ENCODE measurements at regions not wholly inside any gene's neighbourhood (a gene's known extent, or its start where the extent isn't known, plus 50 kb on each side); places are given as distances from the start of the nearest gene placed in this dataset.

- DNase-seq (ENCODE audit: low read depth, low spot score) = no peak
These were observed 1288.3 kb downstream of the NSUN3 start for GRCh38 chr3:95351158-95351557.

- no peak for DNase-seq (ENCODE audit: low read depth, low spot score)
These were observed 1289.6 kb downstream of the NSUN3 start for GRCh38 chr3:95352471-95352870.

- no peak for DNase-seq (ENCODE audit: low read depth, low spot score)
These were observed 1291.6 kb downstream of the NSUN3 start for GRCh38 chr3:95354489-95354888.

- no peak for DNase-seq (ENCODE audit: low read depth, low spot score)
These were observed 1294.1 kb downstream of the NSUN3 start for GRCh38 chr3:95356764-95357501.

GRCh38 chr3:95387242-95388021 is 1324.6 kb downstream of the NSUN3 start:
- no peak for DNase-seq (ENCODE audit: low read depth, low spot score)

- no peak for DNase-seq (ENCODE audit: low read depth, low spot score)
These were observed 1327.0 kb downstream of the NSUN3 start for GRCh38 chr3:95389725-95390313.

GRCh38 chr3:95394286-95394685 is 1331.4 kb downstream of the NSUN3 start:
- DNase-seq (ENCODE audit: low read depth, low spot score) = no peak

- no peak for DNase-seq (ENCODE audit: low read depth, low spot score)
These were observed 1336.7 kb downstream of the NSUN3 start for GRCh38 chr3:95399585-95399984.

GRCh38 chr3:95401693-95402092 is 1338.8 kb downstream of the NSUN3 start:
- no peak for DNase-seq (ENCODE audit: low read depth, low spot score)

- DNase-seq (ENCODE audit: low read depth, low spot score) = no peak
These were observed 1345.0 kb downstream of the NSUN3 start for GRCh38 chr3:95407709-95408463.

- DNase-seq (ENCODE audit: low read depth, low spot score) = no peak
These were observed 1345.6 kb downstream of the NSUN3 start for GRCh38 chr3:95408464-95408862.

GRCh38 chr3:95418251-95418650 is 1355.4 kb downstream of the NSUN3 start:
- no peak for DNase-seq (ENCODE audit: low read depth, low spot score)

- no peak for DNase-seq (ENCODE audit: low read depth, low spot score)
These were observed 1361.4 kb downstream of the NSUN3 start for GRCh38 chr3:95424279-95424678.

GRCh38 chr3:95434491-95434890 is 1371.6 kb downstream of the NSUN3 start:
- DNase-seq (ENCODE audit: low read depth, low spot score) = no peak

- DNase-seq (ENCODE audit: low read depth, low spot score) = no peak
These were observed 1374.5 kb downstream of the NSUN3 start for GRCh38 chr3:95437409-95437808.

GRCh38 chr3:95438274-95438673 is 1375.4 kb downstream of the NSUN3 start:
- DNase-seq (ENCODE audit: low read depth, low spot score) = no peak

GRCh38 chr3:95442766-95443165 is 1371.6 kb upstream of the EPHA6 start:
- no peak for DNase-seq (ENCODE audit: low read depth, low spot score)

- DNase-seq (ENCODE audit: low read depth, low spot score) = no peak
These were observed 1364.6 kb upstream of the EPHA6 start for GRCh38 chr3:95449841-95450240.

GRCh38 chr3:95453242-95453641 is 1361.2 kb upstream of the EPHA6 start:
- no peak for DNase-seq (ENCODE audit: low read depth, low spot score)

- no peak for DNase-seq (ENCODE audit: low read depth, low spot score)
These were observed 1357.6 kb upstream of the EPHA6 start for GRCh38 chr3:95456835-95457234.

- DNase-seq (ENCODE audit: low read depth, low spot score) = no peak
These were observed 1354.7 kb upstream of the EPHA6 start for GRCh38 chr3:95459706-95460105.

- DNase-seq (ENCODE audit: low read depth, low spot score) = no peak
These were observed 1354.1 kb upstream of the EPHA6 start for GRCh38 chr3:95460274-95460673.
